Left colon (tissue), 2 donors: ENCODE measurements at regions not wholly inside any gene's neighbourhood (a gene's known extent, or its start where the extent isn't known, plus 50 kb on each side); places are given as distances from the start of the nearest gene placed in this dataset.
"Not testable (repeated sequence)": the region's sequence is repeated elsewhere in the genome, so short reads cannot be mapped to it uniquely, and the experiment has no call there.

ENCODE experiments used
- ATAC-seq: fragments of 200-7000 bp; cut with Tn5 transposase; one replicate; pipeline ENCODE4 v1.9.1; 2020; ENCODE audit warnings: mild to moderate bottlenecking, moderate library complexity
- DNase-seq, 2 donors: peaks; one replicate each; pipeline ENCODE4 v3.0.0-alpha.2; 2020
- intact Hi-C, 2 donors: fragments of 100-400 bp; cut with DNase I in 1 of 2; cut with micrococcal nuclease in 1 of 2; formaldehyde crosslinking; loops; one replicate each; pipeline versions ENCODE4 v1.11.2 to v1.14.0; 2022; cut with DNase I, micrococcal nuclease
- donor health status: DM: no; HTN: no; CAD: no.
- donor health status: DM: yes; HTN: yes; CAD: no.

- intact Hi-C loops = no loop called here
- peak; percentile 57 to 80 for DNase-seq
- ATAC-seq = peak; percentile 80
These were observed 134.8 kb downstream of the NUFIP1 start for GRCh38 chr13:44854313-44855060.

- intact Hi-C loops = no loop called here
- peak; percentile 83 for ATAC-seq
- peak; percentile 64 to 83 for DNase-seq
These were observed 135.6 kb downstream of the NUFIP1 start for GRCh38 chr13:44853641-44854040.

GRCh38 chr13:44848920-44849676, 140.2 kb downstream of the NUFIP1 start:
- ATAC-seq (no peak), DNase-seq (no peak)
- intact Hi-C loops = no loop called here

- ATAC-seq, intact Hi-C loops, DNase-seq: not testable (repeated sequence)
These were observed 143.8 kb downstream of the NUFIP1 start for GRCh38 chr13:44845281-44846058.

- ATAC-seq (no peak), DNase-seq (no peak)
- intact Hi-C loops = no loop called here
These were observed 144.5 kb downstream of the NUFIP1 start for GRCh38 chr13:44844786-44845185.

- intact Hi-C loops = no loop called here
- ATAC-seq (no peak), DNase-seq (no peak)
These were observed 145.9 kb downstream of the NUFIP1 start for GRCh38 chr13:44843403-44843802.

GRCh38 chr13:44842158-44842557, 147.1 kb downstream of the NUFIP1 start:
- no peak for DNase-seq
- ATAC-seq = no peak
- intact Hi-C loops = no loop called here

- DNase-seq = no peak
- no peak for ATAC-seq
- intact Hi-C loops = no loop called here
These were observed 149.1 kb downstream of the NUFIP1 start for GRCh38 chr13:44840131-44840530.

- ATAC-seq = no peak
- DNase-seq = no peak
- intact Hi-C loops = no loop called here
These were observed 152.0 kb downstream of the NUFIP1 start for GRCh38 chr13:44837250-44837649.

- DNase-seq (no peak), ATAC-seq (no peak)
- intact Hi-C loops = no loop called here
These were observed 154.9 kb downstream of the NUFIP1 start for GRCh38 chr13:44834404-44834803.

- DNase-seq (no peak), ATAC-seq (no peak)
- intact Hi-C loops = no loop called here
These were observed 155.6 kb downstream of the NUFIP1 start for GRCh38 chr13:44833626-44834025.

GRCh38 chr13:44833139-44833538, 156.1 kb downstream of the NUFIP1 start:
- ATAC-seq = no peak
- intact Hi-C loops = no loop called here
- no peak for DNase-seq

- DNase-seq (no peak), ATAC-seq (no peak)
- intact Hi-C loops = no loop called here
These were observed 162.5 kb downstream of the NUFIP1 start for GRCh38 chr13:44826591-44827350.

GRCh38 chr13:44825953-44826352, 163.3 kb downstream of the NUFIP1 start:
- intact Hi-C loops = no loop called here
- DNase-seq (no peak), ATAC-seq (no peak)

- ATAC-seq, DNase-seq, intact Hi-C loops: not testable (repeated sequence)
These were observed 165.7 kb downstream of the NUFIP1 start for GRCh38 chr13:44823555-44823954.

- no peak for DNase-seq
- no peak for ATAC-seq
- intact Hi-C loops = no loop called here
These were observed 167.0 kb downstream of the NUFIP1 start for GRCh38 chr13:44822291-44822690.

GRCh38 chr13:44819772-44820171, 169.5 kb downstream of the NUFIP1 start:
- intact Hi-C loops = no loop called here
- DNase-seq (no peak), ATAC-seq (no peak)

- intact Hi-C loops = no loop called here
- DNase-seq (no peak), ATAC-seq (no peak)
These were observed 170.0 kb downstream of the NUFIP1 start for GRCh38 chr13:44819245-44819644.

GRCh38 chr13:44818428-44818827, 170.8 kb downstream of the NUFIP1 start:
- ATAC-seq (peak; percentile 32), DNase-seq (no peak)
- intact Hi-C loops = no loop called here
